ENCODE measurements at regions not wholly inside any gene's neighbourhood (a gene's known extent, or its start where the extent isn't known, plus 50 kb on each side); places are given as distances from the start of the nearest gene placed in this dataset.

- H3K4me3 ChIP-seq, result no peak overlapping the region
- TF ChIP-seq FOXP2 (optimal IDR thresholded peaks at IDR 0.05; ENCODE audit: control extremely low read depth, extremely low read length, insufficient read depth), result no peak
- TF ChIP-seq POLR2AphosphoS5 (IDR thresholded peaks at IDR 0.05; ENCODE audit: borderline replicate concordance, low read depth, low read length), result no peak
- no peak for TF ChIP-seq EZH2 (IDR thresholded peaks at IDR 0.05)
- H3K27ac ChIP-seq, result no peak overlapping the region
- H3K9ac ChIP-seq (ENCODE audit: insufficient read length), result no peak overlapping the region
- H3K9me3 ChIP-seq (ENCODE audit: low read depth, low read length), result no peaks in the 10 kb centered on the region
- DNase-seq (ENCODE audit: low read depth, low spot score), result no peak
- H3K36me3 ChIP-seq (ENCODE audit: insufficient read depth, low read length), result no peaks in the 10 kb centered on the region
These were observed 83.5 kb downstream of the CD164 start for GRCh38 chr6:109298605-109299264.

GRCh38 chr6:109297406-109298110, 84.7 kb downstream of the CD164 start:
- Histone ChIP-seq H3K36me3 (ENCODE audit: insufficient read depth, low read length) (no peaks in the 10 kb centered on the region), H3K4me3 (no peak overlapping the region), H3K9ac (ENCODE audit: insufficient read length) (no peak overlapping the region), H3K9me3 (ENCODE audit: low read depth, low read length) (no peaks in the 10 kb centered on the region), H3K27ac (no peak overlapping the region)
- no peak for DNase-seq (ENCODE audit: low read depth, low spot score)
- TF ChIP-seq POLR2AphosphoS5 (IDR thresholded peaks at IDR 0.05; ENCODE audit: borderline replicate concordance, low read depth, low read length) (no peak), EZH2 (IDR thresholded peaks at IDR 0.05) (no peak), FOXP2 (optimal IDR thresholded peaks at IDR 0.05; ENCODE audit: control extremely low read depth, extremely low read length, insufficient read depth) (no peak)

- DNase-seq (ENCODE audit: low read depth, low spot score), result no peak
- TF ChIP-seq EZH2 (IDR thresholded peaks at IDR 0.05), result no peak
- no peak for TF ChIP-seq FOXP2 (optimal IDR thresholded peaks at IDR 0.05; ENCODE audit: control extremely low read depth, extremely low read length, insufficient read depth)
- H3K27ac ChIP-seq, result no peak overlapping the region
- H3K9me3 ChIP-seq (ENCODE audit: low read depth, low read length), result no peaks in the 10 kb centered on the region
- no peak overlapping the region for H3K9ac ChIP-seq (ENCODE audit: insufficient read length)
- no peaks in the 10 kb centered on the region for H3K36me3 ChIP-seq (ENCODE audit: insufficient read depth, low read length)
- no peak overlapping the region for H3K4me3 ChIP-seq
These were observed 85.3 kb downstream of the CD164 start for GRCh38 chr6:109296971-109297372.

- Histone ChIP-seq H3K36me3 (ENCODE audit: insufficient read depth, low read length) (no peaks in the 10 kb centered on the region), H3K9me3 (ENCODE audit: low read depth, low read length) (no peaks in the 10 kb centered on the region), H3K9ac (ENCODE audit: insufficient read length) (no peak overlapping the region), H3K4me3 (no peak overlapping the region), H3K27ac (no peak overlapping the region)
- no peak for DNase-seq (ENCODE audit: low read depth, low spot score)
- TF ChIP-seq EZH2 (IDR thresholded peaks at IDR 0.05) (no peak), FOXP2 (optimal IDR thresholded peaks at IDR 0.05; ENCODE audit: control extremely low read depth, extremely low read length, insufficient read depth) (no peak), POLR2AphosphoS5 (IDR thresholded peaks at IDR 0.05; ENCODE audit: borderline replicate concordance, low read depth, low read length) (no peak)
These were observed 85.8 kb downstream of the CD164 start for GRCh38 chr6:109296452-109296851.

- H3K9me3 ChIP-seq (ENCODE audit: low read depth, low read length), result no peaks in the 10 kb centered on the region
- no peak overlapping the region for H3K27ac ChIP-seq
- no peak overlapping the region for H3K4me3 ChIP-seq
- no peak for DNase-seq (ENCODE audit: low read depth, low spot score)
- no peaks in the 10 kb centered on the region for H3K36me3 ChIP-seq (ENCODE audit: insufficient read depth, low read length)
- no peak overlapping the region for H3K9ac ChIP-seq (ENCODE audit: insufficient read length)
- TF ChIP-seq FOXP2 (optimal IDR thresholded peaks at IDR 0.05; ENCODE audit: control extremely low read depth, extremely low read length, insufficient read depth), result no peak
- no peak for TF ChIP-seq EZH2 (IDR thresholded peaks at IDR 0.05)
- no peak for TF ChIP-seq POLR2AphosphoS5 (IDR thresholded peaks at IDR 0.05; ENCODE audit: borderline replicate concordance, low read depth, low read length)
These were observed 86.5 kb downstream of the CD164 start for GRCh38 chr6:109295774-109296156.

- Histone ChIP-seq H3K36me3 (ENCODE audit: insufficient read depth, low read length) (no peaks in the 10 kb centered on the region), H3K9me3 (ENCODE audit: low read depth, low read length) (no peaks in the 10 kb centered on the region), H3K9ac (ENCODE audit: insufficient read length) (no peak overlapping the region), H3K4me3 (no peak overlapping the region), H3K27ac (no peak overlapping the region)
- TF ChIP-seq POLR2AphosphoS5 (IDR thresholded peaks at IDR 0.05; ENCODE audit: borderline replicate concordance, low read depth, low read length), result no peak
- no peak for TF ChIP-seq FOXP2 (optimal IDR thresholded peaks at IDR 0.05; ENCODE audit: control extremely low read depth, extremely low read length, insufficient read depth)
- no peak for TF ChIP-seq EZH2 (IDR thresholded peaks at IDR 0.05)
- DNase-seq (ENCODE audit: low read depth, low spot score), result no peak
These were observed 87.0 kb downstream of the CD164 start for GRCh38 chr6:109295109-109295773.

- no peak overlapping the region for H3K4me3 ChIP-seq
- no peak for DNase-seq (ENCODE audit: low read depth, low spot score)
- H3K36me3 ChIP-seq (ENCODE audit: insufficient read depth, low read length), result no peaks in the 10 kb centered on the region
- TF ChIP-seq POLR2AphosphoS5 (IDR thresholded peaks at IDR 0.05; ENCODE audit: borderline replicate concordance, low read depth, low read length) (no peak), EZH2 (IDR thresholded peaks at IDR 0.05) (no peak), FOXP2 (optimal IDR thresholded peaks at IDR 0.05; ENCODE audit: control extremely low read depth, extremely low read length, insufficient read depth) (no peak)
- H3K27ac ChIP-seq, result no peak overlapping the region
- H3K9me3 ChIP-seq (ENCODE audit: low read depth, low read length), result no peaks in the 10 kb centered on the region
- no peak overlapping the region for H3K9ac ChIP-seq (ENCODE audit: insufficient read length)
These were observed 89.2 kb downstream of the CD164 start for GRCh38 chr6:109292983-109293586.

- Histone ChIP-seq H3K9me3 (ENCODE audit: low read depth, low read length) (no peaks in the 10 kb centered on the region), H3K36me3 (ENCODE audit: insufficient read depth, low read length) (no peaks in the 10 kb centered on the region), H3K27ac (no peak overlapping the region), H3K4me3 (no peak overlapping the region), H3K9ac (ENCODE audit: insufficient read length) (no peak overlapping the region)
- TF ChIP-seq FOXP2 (optimal IDR thresholded peaks at IDR 0.05; ENCODE audit: control extremely low read depth, extremely low read length, insufficient read depth), result no peak
- no peak for TF ChIP-seq EZH2 (IDR thresholded peaks at IDR 0.05)
- TF ChIP-seq POLR2AphosphoS5 (IDR thresholded peaks at IDR 0.05; ENCODE audit: borderline replicate concordance, low read depth, low read length), result no peak
- DNase-seq (ENCODE audit: low read depth, low spot score), result no peak
These were observed 89.8 kb downstream of the CD164 start for GRCh38 chr6:109292420-109292819.

Data from SK-N-MC (cell line).